Neural progenitor cell (in vitro differentiated cells): ENCODE measurements at regions not wholly inside any gene's neighbourhood (a gene's known extent, or its start where the extent isn't known, plus 50 kb on each side); places are given as distances from the start of the nearest gene placed in this dataset.

Experiments used
- CTCF ChIP-seq: fragments of 200-600 bp; sonication (generic); IDR thresholded peaks from 2 replicates; pipeline ENCODE4 v1.5.1; 2017; ENCODE audit warnings: antibody characterized with exemption, mild to moderate bottlenecking
- EZH2 ChIP-seq: fragments of 200-600 bp; sonication (generic); IDR thresholded peaks from 2 replicates; pipeline ENCODE4 v1.6.1; 2017; ENCODE audit warnings: antibody characterized with exemption, mild to moderate bottlenecking, moderate library complexity
- EZH2phosphoT487 ChIP-seq: fragments of 200-600 bp; sonication (generic); IDR thresholded peaks from 2 replicates; pipeline ENCODE4 v1.6.1; 2017; ENCODE audit warnings: antibody characterized with exemption

- TF ChIP-seq CTCF (no peak), EZH2 (no peak), EZH2phosphoT487 (no peak)
Observed at GRCh38 chr22:48872271-48873190, 955.1 kb downstream of the BRD1 start.
